ENCODE measurements at regions not wholly inside any gene's neighbourhood (a gene's known extent, or its start where the extent isn't known, plus 50 kb on each side); places are given as distances from the start of the nearest gene placed in this dataset.

DNA sequence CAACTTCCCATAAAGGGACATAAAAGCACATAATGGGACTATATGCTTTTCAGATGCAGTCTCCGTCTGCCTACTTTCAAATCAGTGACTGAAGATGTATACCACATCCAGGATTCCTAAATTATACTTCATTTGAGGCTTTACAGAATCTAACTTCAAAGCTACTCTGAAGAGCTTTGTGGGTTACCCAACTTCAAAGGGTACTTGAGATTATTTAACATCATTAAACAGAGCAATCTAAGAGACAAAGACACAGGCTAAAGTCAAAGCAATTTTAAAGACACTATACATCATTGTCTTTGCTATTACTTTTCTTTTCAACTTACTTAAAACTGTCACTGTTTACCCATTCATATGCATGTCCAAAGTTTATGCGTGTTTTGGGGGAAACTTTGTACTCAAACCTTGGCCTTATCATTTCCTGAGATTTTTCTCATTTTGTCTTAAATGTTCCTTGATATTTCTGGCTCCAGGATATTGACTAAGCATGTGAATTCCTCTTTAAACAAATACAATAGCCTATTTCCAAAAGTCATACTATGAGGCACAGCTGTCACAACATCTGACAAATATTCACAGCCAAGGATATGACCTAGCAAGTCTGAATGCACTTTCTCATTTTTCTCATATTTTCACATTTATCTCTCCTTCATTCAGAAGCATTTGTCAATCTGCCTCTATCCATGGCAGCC, 1985.1 kb upstream of the PIK3C3 start:
- no peak for DNase-seq (ENCODE audit: low read depth in 1 of 2, low spot score in 2 of 2)
- Histone ChIP-seq H3K9me3 (replicated peaks) (peaks cover 9% of the 10 kb centered on the region; the same call in 1 of the 2 replicates), H3K27ac (no peak overlapping the region), H3K4me3 (no peak overlapping the region), H3K4me1 (replicated peaks) (no peaks in the 10 kb centered on the region), H3K36me3 (no peaks in the 10 kb centered on the region), H3K27me3 (replicated peaks) (no peaks in the 10 kb centered on the region)

- Histone ChIP-seq H3K4me3 (no peak overlapping the region), H3K36me3 (no peaks in the 10 kb centered on the region), H3K9me3 (replicated peaks) (0 out of 2 replicates have a peak, but pooled peaks cover 9% of the 10 kb centered on the region), H3K27ac (no peak overlapping the region), H3K4me1 (replicated peaks) (no peaks in the 10 kb centered on the region), H3K27me3 (replicated peaks) (no peaks in the 10 kb centered on the region)
- DNase-seq (ENCODE audit: low read depth in 1 of 2, low spot score in 2 of 2), result no peak
Observed at GRCh38 chr18:39966275-39966674, 1988.8 kb upstream of the PIK3C3 start.

DNA sequence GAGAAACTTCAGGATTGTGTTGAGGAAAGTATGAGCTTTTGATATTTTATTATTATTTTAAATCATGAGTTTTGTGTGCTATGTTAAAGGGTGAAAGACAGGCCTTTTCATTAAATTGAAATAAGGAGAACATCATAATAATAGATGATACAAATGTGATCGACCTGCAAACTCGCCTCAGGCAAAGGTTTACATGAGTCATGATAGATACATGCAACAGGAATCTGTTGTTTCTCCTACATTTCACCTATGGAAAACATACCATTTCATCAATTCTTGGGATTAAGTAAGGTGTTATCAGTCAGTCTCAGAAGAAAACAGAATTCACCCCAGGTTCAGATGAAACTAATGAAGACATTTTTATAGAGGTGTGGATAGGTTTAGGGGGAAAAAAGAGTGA, 1992.5 kb upstream of the PIK3C3 start:
- no peak overlapping the region for H3K4me3 ChIP-seq
- no peaks in the 10 kb centered on the region for H3K27me3 ChIP-seq (replicated peaks)
- no peaks in the 10 kb centered on the region for H3K4me1 ChIP-seq (replicated peaks)
- H3K9me3 ChIP-seq (replicated peaks), result peaks cover 12% of the 10 kb centered on the region; the same call in 1 of the 2 replicates
- H3K27ac ChIP-seq, result no peak overlapping the region
- H3K36me3 ChIP-seq, result no peaks in the 10 kb centered on the region
- no peak for DNase-seq (ENCODE audit: low read depth in 1 of 2, low spot score in 2 of 2)

DNA sequence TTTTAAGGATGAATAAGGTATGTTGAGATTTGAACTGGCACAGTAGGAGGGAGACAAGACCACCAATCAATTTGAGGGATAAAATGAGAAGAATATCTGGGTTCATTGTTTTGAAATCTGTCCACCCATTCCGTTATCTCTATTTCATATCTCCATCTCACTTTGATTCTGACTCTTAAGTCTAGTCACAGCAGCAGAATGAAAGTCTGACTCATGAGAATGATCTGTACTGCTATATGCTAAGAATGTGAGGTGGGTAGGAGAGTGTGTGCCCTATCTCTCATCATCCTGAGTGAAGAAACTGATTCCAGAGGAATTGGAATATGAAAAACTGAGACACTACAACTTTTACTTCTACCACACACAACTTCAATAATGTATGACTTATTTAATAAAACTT, 1994.5 kb upstream of the PIK3C3 start:
- DNase-seq (ENCODE audit: low read depth in 1 of 2, low spot score in 2 of 2), result no peak
- Histone ChIP-seq H3K27me3 (replicated peaks) (no peaks in the 10 kb centered on the region), H3K4me1 (replicated peaks) (no peaks in the 10 kb centered on the region), H3K36me3 (no peaks in the 10 kb centered on the region), H3K4me3 (no peak overlapping the region), H3K27ac (no peak overlapping the region), H3K9me3 (replicated peaks) (peaks cover 8% of the 10 kb centered on the region; the same call in 1 of the 2 replicates)

DNA sequence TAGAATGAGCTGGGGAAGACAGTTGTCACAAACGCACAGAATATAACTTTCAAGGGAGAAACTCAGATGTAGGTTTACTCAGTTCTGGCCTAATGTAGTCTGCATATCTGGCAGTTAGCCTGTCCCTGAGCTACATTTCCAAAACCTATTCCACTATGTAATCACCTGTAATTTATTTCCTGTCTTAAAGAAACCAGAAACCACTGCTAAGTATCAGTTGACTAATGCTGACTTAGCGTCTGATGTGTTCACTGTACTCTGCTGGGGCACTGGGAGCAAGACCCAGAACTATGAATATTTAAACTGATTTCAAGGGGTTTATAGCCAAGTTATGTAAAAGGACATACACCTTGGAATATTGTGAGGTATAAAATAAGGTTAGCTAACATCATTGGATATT, 1995.2 kb upstream of the PIK3C3 start:
- DNase-seq (ENCODE audit: low read depth in 1 of 2, low spot score in 2 of 2), result no peak
- H3K36me3 ChIP-seq, result no peaks in the 10 kb centered on the region
- peaks cover 6% of the 10 kb centered on the region; the same call in 1 of the 2 replicates for H3K9me3 ChIP-seq (replicated peaks)
- H3K27ac ChIP-seq, result no peak overlapping the region
- H3K4me1 ChIP-seq (replicated peaks), result no peaks in the 10 kb centered on the region
- H3K27me3 ChIP-seq (replicated peaks), result no peaks in the 10 kb centered on the region
- no peak overlapping the region for H3K4me3 ChIP-seq

DNA sequence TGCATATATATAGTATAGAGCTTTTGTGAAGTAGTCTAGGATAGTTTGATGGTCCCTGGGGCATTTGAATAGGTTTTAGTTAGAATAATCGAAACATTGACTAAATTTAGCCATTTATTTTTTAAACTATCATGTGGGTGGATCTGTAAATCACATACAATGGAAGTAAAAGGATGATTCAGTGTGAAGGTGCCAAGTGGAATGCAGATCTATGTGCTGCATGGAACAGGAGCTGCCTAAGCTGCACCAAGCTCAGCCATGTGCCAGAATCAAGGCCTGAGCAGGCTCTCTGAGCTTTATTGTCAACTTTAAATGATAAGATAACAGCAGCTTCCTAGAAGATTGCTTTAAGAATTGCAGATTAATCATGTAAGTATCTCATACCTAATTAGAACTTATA, 1996.2 kb upstream of the PIK3C3 start:
- Histone ChIP-seq H3K27me3 (replicated peaks) (no peaks in the 10 kb centered on the region), H3K9me3 (replicated peaks) (peaks cover 6% of the 10 kb centered on the region; the same call in 1 of the 2 replicates), H3K27ac (no peak overlapping the region), H3K4me1 (replicated peaks) (no peaks in the 10 kb centered on the region), H3K4me3 (no peak overlapping the region), H3K36me3 (no peaks in the 10 kb centered on the region)
- no peak for DNase-seq (ENCODE audit: low read depth in 1 of 2, low spot score in 2 of 2)

DNA sequence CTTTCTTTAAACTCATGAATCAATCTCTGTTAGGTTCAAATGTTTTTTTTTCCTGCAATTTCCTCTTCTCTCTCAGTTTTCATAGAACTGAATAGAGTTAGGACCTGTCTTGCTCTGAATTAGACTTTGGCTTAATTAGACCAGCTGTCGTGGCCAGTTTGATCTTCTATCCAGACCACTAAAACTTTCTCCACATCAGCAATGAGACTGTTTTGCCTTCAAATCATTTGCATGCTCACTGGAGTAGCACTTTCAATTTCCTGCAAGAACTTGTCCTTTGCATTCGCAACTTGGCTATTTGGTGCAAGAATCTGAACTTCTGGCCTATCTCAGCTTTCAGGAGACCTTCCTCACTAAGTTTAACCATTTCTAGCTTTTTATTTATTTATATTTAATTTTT, 2002.2 kb upstream of the PIK3C3 start:
- H3K27me3 ChIP-seq (replicated peaks), result no peaks in the 10 kb centered on the region
- H3K4me3 ChIP-seq, result no peak overlapping the region
- no peak for DNase-seq (ENCODE audit: low read depth in 1 of 2, low spot score in 2 of 2)
- H3K36me3 ChIP-seq, result no peaks in the 10 kb centered on the region
- H3K4me1 ChIP-seq (replicated peaks), result no peaks in the 10 kb centered on the region
- no peak overlapping the region for H3K27ac ChIP-seq
- H3K9me3 ChIP-seq (replicated peaks), result 0 out of 2 replicates have a peak, but pooled peaks cover 9% of the 10 kb centered on the region

GRCh38 chr18:39951142-39951720, 2003.8 kb upstream of the PIK3C3 start:
- H3K27ac ChIP-seq, result no peak overlapping the region
- 0 out of 2 replicates have a peak, but pooled peaks cover 9% of the 10 kb centered on the region for H3K9me3 ChIP-seq (replicated peaks)
- no peak for DNase-seq (ENCODE audit: low read depth in 1 of 2, low spot score in 2 of 2)
- H3K36me3 ChIP-seq, result no peaks in the 10 kb centered on the region
- H3K4me3 ChIP-seq, result no peak overlapping the region
- no peaks in the 10 kb centered on the region for H3K4me1 ChIP-seq (replicated peaks)
- H3K27me3 ChIP-seq (replicated peaks), result no peaks in the 10 kb centered on the region

GRCh38 chr18:39946623-39947061, 2008.4 kb upstream of the PIK3C3 start:
- H3K9me3 ChIP-seq (replicated peaks), result 0 out of 2 replicates have a peak, but pooled peaks cover 5% of the 10 kb centered on the region
- no peak for DNase-seq (ENCODE audit: low read depth in 1 of 2, low spot score in 2 of 2)
- H3K36me3 ChIP-seq, result no peaks in the 10 kb centered on the region
- no peaks in the 10 kb centered on the region for H3K4me1 ChIP-seq (replicated peaks)
- no peak overlapping the region for H3K4me3 ChIP-seq
- H3K27me3 ChIP-seq (replicated peaks), result no peaks in the 10 kb centered on the region
- H3K27ac ChIP-seq, result no peak overlapping the region

DNA sequence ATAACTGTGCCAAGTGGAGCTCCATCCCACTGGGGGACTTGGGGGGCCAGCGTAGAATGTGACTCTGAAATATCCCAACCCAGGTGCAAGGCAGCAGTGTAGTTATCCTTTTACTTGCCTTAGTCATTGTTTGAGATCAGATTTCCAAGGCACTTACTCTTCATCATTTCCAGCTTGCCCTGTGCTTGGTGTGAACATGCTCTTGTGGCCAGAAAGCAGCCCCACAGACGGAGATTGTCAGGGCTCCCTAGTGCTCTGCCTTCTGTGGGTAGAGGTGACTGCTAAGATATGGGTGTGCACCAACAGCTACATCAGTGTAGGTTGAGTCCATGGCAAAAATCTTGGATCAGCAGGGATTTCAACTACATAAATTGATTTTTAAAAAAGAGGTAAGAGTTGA, 2010.0 kb upstream of the PIK3C3 start:
- no peaks in the 10 kb centered on the region for H3K27me3 ChIP-seq (replicated peaks)
- DNase-seq (ENCODE audit: low read depth in 1 of 2, low spot score in 2 of 2), result no peak
- H3K4me1 ChIP-seq (replicated peaks), result no peaks in the 10 kb centered on the region
- H3K36me3 ChIP-seq, result no peaks in the 10 kb centered on the region
- H3K9me3 ChIP-seq (replicated peaks), result 0 out of 2 replicates have a peak, but pooled peaks cover 5% of the 10 kb centered on the region
- no peak overlapping the region for H3K27ac ChIP-seq
- H3K4me3 ChIP-seq, result no peak overlapping the region

- H3K4me1 ChIP-seq (replicated peaks), result no peaks in the 10 kb centered on the region
- H3K36me3 ChIP-seq, result no peaks in the 10 kb centered on the region
- no peaks in the 10 kb centered on the region for H3K9me3 ChIP-seq (replicated peaks)
- no peak overlapping the region for H3K4me3 ChIP-seq
- no peak overlapping the region for H3K27ac ChIP-seq
- no peak for DNase-seq (ENCODE audit: low read depth in 1 of 2, low spot score in 2 of 2)
- H3K27me3 ChIP-seq (replicated peaks), result no peaks in the 10 kb centered on the region
Observed at GRCh38 chr18:39942702-39943101, 2012.3 kb upstream of the PIK3C3 start.

DNA sequence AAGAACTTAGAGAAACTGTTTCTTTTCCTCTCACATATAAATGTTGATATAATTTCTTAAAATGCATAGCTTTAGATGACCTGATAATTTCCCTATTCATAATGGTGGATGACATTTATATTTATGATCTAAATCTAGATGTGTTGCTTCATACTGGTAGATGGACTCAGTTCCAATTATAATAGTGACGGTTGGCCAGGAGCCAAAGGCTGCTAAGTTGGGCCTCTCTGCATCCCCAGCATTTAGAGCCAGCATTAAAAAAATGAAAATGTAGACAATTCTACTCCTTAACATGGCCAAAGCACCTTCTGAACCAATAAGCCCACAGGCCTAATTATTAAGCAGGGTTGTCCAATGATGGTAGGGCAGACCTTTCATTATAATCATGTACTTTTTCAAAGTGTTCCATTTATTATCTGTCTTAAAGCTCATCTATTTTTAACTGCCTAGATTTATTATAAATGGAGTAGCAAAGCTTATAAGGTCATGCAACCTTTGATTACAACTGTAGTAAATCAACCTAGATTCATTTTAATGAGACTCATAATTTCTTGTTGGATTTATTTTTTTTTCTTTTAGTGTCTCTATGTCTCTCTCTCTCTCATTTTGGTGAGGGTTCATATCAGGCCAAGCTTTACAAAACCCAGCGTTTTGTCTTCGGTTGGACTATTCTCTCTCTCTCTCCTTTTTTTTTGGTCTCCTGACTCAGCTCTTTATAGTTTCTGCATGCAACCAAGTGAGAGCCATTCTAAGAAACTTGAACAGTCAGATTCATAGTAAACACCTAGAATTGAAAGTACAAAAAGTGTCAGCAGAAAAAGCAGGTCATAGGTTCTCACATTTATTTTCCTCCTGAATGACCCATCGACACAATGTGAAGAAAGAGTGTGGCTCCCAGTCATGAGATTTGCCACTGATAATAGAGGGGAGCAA, 2016.1 kb upstream of the PIK3C3 start:
- H3K27ac ChIP-seq, result no peak overlapping the region
- H3K4me1 ChIP-seq (replicated peaks), result no peaks in the 10 kb centered on the region
- DNase-seq (ENCODE audit: low read depth in 1 of 2, low spot score in 2 of 2), result no peak
- H3K27me3 ChIP-seq (replicated peaks), result no peaks in the 10 kb centered on the region
- no peaks in the 10 kb centered on the region for H3K36me3 ChIP-seq
- no peak overlapping the region for H3K4me3 ChIP-seq
- H3K9me3 ChIP-seq (replicated peaks), result no peaks in the 10 kb centered on the region

DNA sequence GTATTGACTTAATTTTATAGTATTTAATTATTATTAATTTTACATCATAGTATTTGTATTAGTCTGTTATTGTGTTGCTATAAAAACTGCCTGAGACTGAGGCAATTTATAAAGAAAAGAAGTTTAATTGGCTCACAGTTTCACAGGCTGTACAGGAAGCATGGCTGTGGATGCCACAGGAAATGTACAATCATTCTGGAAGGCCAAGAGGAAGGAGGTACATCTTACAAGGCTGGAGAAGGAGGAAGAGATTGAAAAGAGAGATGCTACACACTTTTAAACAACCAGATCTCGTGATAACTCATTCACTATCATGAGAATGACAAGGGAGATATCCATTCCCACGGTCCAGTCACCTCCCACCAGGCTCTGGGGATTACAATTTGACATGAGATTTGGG, 2019.4 kb upstream of the PIK3C3 start:
- no peaks in the 10 kb centered on the region for H3K9me3 ChIP-seq (replicated peaks)
- H3K4me1 ChIP-seq (replicated peaks), result no peaks in the 10 kb centered on the region
- DNase-seq (ENCODE audit: low read depth in 1 of 2, low spot score in 2 of 2), result no peak
- no peaks in the 10 kb centered on the region for H3K36me3 ChIP-seq
- H3K4me3 ChIP-seq, result no peak overlapping the region
- no peak overlapping the region for H3K27ac ChIP-seq
- no peaks in the 10 kb centered on the region for H3K27me3 ChIP-seq (replicated peaks)

DNA sequence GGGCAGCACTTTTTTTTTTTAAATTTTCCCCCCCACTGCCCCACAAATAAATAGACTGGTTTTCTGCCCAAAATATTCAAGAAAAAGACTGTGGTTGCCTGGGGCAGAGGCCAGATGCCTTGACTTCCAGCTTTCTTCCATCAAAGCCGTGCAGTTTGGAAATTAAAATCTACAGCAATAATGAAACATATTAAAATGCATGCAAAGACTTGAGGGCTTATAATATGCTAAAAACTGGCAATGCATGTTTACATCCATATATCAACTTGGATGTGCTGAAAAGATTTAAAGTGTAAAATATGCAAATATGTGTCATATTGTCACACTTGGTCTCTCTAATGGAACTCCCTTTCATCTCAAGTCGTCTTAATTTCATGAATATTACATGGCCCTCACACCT, 2036.2 kb upstream of the PIK3C3 start:
- Histone ChIP-seq H3K27ac (no peak overlapping the region), H3K36me3 (no peaks in the 10 kb centered on the region), H3K4me1 (replicated peaks) (no peaks in the 10 kb centered on the region), H3K4me3 (no peak overlapping the region), H3K27me3 (replicated peaks) (no peaks in the 10 kb centered on the region), H3K9me3 (replicated peaks) (0 out of 2 replicates have a peak, but pooled peaks cover 3% of the 10 kb centered on the region)
- no peak for DNase-seq (ENCODE audit: low read depth in 1 of 2, low spot score in 2 of 2)
